GM12872 (cell line): ENCODE measurements at regions not wholly inside any gene's neighbourhood (a gene's known extent, or its start where the extent isn't known, plus 50 kb on each side); places are given as distances from the start of the nearest gene placed in this dataset.

ENCODE experiments used
- TF ChIP-seq, protein P1 (sequence below): IDR thresholded peaks from 3 replicates; pipeline ENCODE4 v1.5.1; 2011; ENCODE audit warnings: low read depth, mild to moderate bottlenecking, low read length, moderate library complexity; ENCODE audit not compliant: insufficient read depth

DNA sequence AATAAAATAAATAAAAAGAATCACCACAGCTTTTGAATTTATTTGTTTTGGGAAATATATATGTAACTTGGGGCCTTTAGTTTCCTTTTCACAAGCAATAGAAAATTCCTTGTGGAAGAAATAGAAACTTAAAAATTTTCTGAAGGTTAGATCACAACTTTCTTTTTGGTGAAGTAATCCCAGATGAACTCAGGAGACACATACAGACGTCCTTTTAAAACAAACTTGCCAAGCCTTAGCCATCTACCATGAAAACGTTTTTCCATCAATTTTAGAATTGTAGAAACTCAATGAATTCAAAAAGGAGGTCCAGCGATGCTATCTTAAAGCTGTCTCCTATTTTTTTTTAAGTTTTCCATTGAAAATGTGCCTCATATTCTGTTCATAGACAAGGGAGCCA is 225.6 kb downstream of the ASXL3 start:
- TF ChIP-seq, protein P1, sequence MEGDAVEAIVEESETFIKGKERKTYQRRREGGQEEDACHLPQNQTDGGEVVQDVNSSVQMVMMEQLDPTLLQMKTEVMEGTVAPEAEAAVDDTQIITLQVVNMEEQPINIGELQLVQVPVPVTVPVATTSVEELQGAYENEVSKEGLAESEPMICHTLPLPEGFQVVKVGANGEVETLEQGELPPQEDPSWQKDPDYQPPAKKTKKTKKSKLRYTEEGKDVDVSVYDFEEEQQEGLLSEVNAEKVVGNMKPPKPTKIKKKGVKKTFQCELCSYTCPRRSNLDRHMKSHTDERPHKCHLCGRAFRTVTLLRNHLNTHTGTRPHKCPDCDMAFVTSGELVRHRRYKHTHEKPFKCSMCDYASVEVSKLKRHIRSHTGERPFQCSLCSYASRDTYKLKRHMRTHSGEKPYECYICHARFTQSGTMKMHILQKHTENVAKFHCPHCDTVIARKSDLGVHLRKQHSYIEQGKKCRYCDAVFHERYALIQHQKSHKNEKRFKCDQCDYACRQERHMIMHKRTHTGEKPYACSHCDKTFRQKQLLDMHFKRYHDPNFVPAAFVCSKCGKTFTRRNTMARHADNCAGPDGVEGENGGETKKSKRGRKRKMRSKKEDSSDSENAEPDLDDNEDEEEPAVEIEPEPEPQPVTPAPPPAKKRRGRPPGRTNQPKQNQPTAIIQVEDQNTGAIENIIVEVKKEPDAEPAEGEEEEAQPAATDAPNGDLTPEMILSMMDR, result no peak

DNA sequence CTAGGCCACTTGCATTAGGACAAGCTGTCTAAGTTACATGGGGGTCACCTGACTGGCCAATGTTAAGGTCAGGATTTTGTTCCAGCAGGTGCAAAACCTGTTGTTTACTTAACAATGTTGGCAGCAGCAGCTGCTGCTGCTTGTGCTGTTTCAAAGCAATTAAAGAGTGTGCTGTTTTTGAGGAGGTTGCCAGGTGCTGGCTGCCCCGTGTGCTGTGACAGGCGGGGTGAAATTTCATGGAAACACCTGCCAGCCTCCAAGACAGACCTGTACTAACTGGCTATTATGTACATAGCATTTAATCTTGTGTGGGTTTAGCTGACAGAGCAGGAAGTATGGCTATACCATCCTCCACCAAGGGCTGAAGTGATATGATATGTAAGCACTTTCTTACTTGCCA is 224.9 kb downstream of the ASXL3 start:
- TF ChIP-seq, protein P1, result no peak
